A673 (cell line): ENCODE measurements at regions not wholly inside any gene's neighbourhood (a gene's known extent, or its start where the extent isn't known, plus 50 kb on each side); places are given as distances from the start of the nearest gene placed in this dataset.

Experiments used
- EZH2 ChIP-seq: fragments of 200-600 bp; sonication (generic); IDR thresholded peaks from 2 replicates; pipeline ENCODE4 v1.6.1; 2017; ENCODE audit warnings: borderline replicate concordance, low read depth, mild to moderate bottlenecking, mixed read lengths, antibody characterized with exemption, low read length; ENCODE audit not compliant: poor library complexity, severe bottlenecking
- TF ChIP-seq, protein P1 (sequence below): fragments of 300-800, 200-600 bp; sonication (generic); conservative IDR thresholded peaks from 2 replicates; pipeline ENCODE4 v1.5.1; 2017; ENCODE audit warnings: low read depth, mild to moderate bottlenecking, antibody characterized with exemption, low read length, moderate library complexity, mixed read lengths

DNA sequence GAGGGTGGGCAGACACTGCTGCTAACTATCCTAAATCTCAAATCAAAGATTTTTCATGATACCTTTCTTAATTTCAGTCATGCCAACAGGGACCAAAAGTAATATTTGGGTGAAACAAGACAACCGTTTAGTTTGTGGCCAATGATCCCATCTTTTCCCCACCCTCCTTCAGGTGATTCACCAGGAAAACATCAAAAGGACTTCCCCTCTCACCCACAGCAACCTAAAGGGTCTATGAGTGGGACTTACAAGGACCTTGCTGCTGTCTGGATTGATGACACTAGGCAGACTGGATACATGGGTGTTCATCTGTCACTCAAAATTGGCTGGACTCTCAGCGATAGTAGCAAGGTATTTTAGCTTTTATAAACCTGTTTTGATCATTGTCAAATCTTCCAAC, 62.0 kb upstream of the ZC3H12C start:
- TF ChIP-seq, protein P1, sequence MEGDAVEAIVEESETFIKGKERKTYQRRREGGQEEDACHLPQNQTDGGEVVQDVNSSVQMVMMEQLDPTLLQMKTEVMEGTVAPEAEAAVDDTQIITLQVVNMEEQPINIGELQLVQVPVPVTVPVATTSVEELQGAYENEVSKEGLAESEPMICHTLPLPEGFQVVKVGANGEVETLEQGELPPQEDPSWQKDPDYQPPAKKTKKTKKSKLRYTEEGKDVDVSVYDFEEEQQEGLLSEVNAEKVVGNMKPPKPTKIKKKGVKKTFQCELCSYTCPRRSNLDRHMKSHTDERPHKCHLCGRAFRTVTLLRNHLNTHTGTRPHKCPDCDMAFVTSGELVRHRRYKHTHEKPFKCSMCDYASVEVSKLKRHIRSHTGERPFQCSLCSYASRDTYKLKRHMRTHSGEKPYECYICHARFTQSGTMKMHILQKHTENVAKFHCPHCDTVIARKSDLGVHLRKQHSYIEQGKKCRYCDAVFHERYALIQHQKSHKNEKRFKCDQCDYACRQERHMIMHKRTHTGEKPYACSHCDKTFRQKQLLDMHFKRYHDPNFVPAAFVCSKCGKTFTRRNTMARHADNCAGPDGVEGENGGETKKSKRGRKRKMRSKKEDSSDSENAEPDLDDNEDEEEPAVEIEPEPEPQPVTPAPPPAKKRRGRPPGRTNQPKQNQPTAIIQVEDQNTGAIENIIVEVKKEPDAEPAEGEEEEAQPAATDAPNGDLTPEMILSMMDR, result no peak
- TF ChIP-seq EZH2, result no peak
